B cell (primary cell): ENCODE measurements at regions not wholly inside any gene's neighbourhood (a gene's known extent, or its start where the extent isn't known, plus 50 kb on each side); places are given as distances from the start of the nearest gene placed in this dataset.

Source experiments
- EZH2 ChIP-seq: IDR thresholded peaks from 2 replicates; pipeline ENCODE4 v1.6.1; 2012; ENCODE audit warnings: borderline replicate concordance, low read depth, mild to moderate bottlenecking, moderate library complexity, low read length; ENCODE audit not compliant: insufficient read depth, poor library complexity, severe bottlenecking
- TF ChIP-seq, protein P1 (sequence below): fragments of 200-600 bp; IDR thresholded peaks from one replicate; pipeline ENCODE4 v1.8.0; 2022; ENCODE audit warnings: antibody characterized with exemption, mild to moderate bottlenecking

DNA sequence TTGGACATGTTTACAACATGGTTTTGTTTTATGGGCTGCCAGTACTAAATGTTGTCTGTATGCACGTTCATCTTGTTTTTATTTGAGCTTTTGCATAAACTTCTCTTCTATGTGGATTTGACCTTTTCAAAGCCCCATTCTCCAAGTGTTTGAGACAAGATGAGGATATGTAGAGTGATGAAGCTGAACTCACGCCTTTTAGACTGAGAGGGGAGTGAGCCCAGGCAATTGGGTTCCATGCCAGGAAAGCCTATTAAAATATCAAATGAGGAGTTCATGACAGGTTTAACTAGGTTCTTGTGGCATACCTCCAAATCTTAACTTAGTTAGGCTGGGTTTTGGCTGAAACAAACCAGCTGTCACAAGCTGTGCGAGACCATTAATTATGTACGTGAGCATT lies 170.4 kb upstream of the LDB2 start:
- TF ChIP-seq, protein P1, sequence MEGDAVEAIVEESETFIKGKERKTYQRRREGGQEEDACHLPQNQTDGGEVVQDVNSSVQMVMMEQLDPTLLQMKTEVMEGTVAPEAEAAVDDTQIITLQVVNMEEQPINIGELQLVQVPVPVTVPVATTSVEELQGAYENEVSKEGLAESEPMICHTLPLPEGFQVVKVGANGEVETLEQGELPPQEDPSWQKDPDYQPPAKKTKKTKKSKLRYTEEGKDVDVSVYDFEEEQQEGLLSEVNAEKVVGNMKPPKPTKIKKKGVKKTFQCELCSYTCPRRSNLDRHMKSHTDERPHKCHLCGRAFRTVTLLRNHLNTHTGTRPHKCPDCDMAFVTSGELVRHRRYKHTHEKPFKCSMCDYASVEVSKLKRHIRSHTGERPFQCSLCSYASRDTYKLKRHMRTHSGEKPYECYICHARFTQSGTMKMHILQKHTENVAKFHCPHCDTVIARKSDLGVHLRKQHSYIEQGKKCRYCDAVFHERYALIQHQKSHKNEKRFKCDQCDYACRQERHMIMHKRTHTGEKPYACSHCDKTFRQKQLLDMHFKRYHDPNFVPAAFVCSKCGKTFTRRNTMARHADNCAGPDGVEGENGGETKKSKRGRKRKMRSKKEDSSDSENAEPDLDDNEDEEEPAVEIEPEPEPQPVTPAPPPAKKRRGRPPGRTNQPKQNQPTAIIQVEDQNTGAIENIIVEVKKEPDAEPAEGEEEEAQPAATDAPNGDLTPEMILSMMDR: no peak
- TF ChIP-seq EZH2: no peak
